Gastrocnemius medialis (tissue), 4 donors: ENCODE measurements at regions not wholly inside any gene's neighbourhood (a gene's known extent, or its start where the extent isn't known, plus 50 kb on each side); places are given as distances from the start of the nearest gene placed in this dataset.

Experiments used
- POLR2A ChIP-seq, 2 donors: fragments of 450-650 bp; IDR thresholded peaks; one replicate each; pipeline ENCODE4 v1.6.1; 2017; ENCODE audit warnings: antibody characterized with exemption in 2 of 2, mild to moderate bottlenecking in 2 of 2, moderate library complexity in 2 of 2
- TF ChIP-seq, protein P1 (sequence below), 5 experiments: fragments of 450-650 bp in 3 of 5; fragments of 200-600 bp in 2 of 5; sonication (generic) in 2 of 5; IDR thresholded peaks in 4 of 5; conservative IDR thresholded peaks in 1 of 5; 1 replicate in 4 of 5; 2 replicates in 1 of 5; pipeline ENCODE4 v1.5.1; 2016 to 2019; ENCODE audit warnings: antibody characterized with exemption in 5 of 5, mild to moderate bottlenecking in 3 of 5, moderate library complexity in 3 of 5

DNA sequence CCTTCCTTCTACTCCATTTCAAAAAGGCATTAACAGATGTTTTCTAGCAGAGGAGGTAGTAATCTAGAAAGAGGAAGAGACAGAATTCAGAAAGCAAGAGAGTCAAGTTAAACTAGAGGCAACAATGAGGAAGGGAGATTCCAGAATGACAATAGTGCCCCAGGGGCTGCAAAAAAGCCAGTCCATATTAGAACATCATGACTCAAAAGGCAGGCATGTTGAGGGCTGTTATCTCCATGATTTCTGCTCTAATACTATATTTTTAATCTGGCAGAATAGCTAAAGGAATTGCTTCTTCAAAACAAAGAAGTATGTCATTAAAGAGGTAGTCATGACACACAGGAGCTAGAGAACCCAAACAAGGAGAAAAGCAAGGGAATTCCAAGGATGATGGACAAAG is 599.6 kb downstream of the INHBA start:
- TF ChIP-seq, protein P1, sequence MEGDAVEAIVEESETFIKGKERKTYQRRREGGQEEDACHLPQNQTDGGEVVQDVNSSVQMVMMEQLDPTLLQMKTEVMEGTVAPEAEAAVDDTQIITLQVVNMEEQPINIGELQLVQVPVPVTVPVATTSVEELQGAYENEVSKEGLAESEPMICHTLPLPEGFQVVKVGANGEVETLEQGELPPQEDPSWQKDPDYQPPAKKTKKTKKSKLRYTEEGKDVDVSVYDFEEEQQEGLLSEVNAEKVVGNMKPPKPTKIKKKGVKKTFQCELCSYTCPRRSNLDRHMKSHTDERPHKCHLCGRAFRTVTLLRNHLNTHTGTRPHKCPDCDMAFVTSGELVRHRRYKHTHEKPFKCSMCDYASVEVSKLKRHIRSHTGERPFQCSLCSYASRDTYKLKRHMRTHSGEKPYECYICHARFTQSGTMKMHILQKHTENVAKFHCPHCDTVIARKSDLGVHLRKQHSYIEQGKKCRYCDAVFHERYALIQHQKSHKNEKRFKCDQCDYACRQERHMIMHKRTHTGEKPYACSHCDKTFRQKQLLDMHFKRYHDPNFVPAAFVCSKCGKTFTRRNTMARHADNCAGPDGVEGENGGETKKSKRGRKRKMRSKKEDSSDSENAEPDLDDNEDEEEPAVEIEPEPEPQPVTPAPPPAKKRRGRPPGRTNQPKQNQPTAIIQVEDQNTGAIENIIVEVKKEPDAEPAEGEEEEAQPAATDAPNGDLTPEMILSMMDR (IDR thresholded peaks at IDR 0.05 in 4 of 5, conservative IDR thresholded peaks at IDR 0.05 in 1 of 5): no peak
- TF ChIP-seq POLR2A (IDR thresholded peaks at IDR 0.05): no peak
